Ishikawa (cell line): ENCODE measurements at regions not wholly inside any gene's neighbourhood (a gene's known extent, or its start where the extent isn't known, plus 50 kb on each side); places are given as distances from the start of the nearest gene placed in this dataset.

Source experiments
- CEBPB ChIP-seq: IDR thresholded peaks from 2 replicates; pipeline ENCODE4 v1.6.1; 2012
- CREB1 ChIP-seq: IDR thresholded peaks from 2 replicates; pipeline ENCODE4 v1.6.1; 2012; ENCODE audit warnings: low read depth
- EGR1 ChIP-seq: IDR thresholded peaks from 2 replicates; pipeline ENCODE4 v1.6.1; 2012
- EP300 ChIP-seq: IDR thresholded peaks from 2 replicates; pipeline ENCODE4 v1.6.1; 2012; ENCODE audit warnings: borderline replicate concordance
- FOXM1 ChIP-seq: IDR thresholded peaks from 2 replicates; pipeline ENCODE4 v1.6.1; 2012; ENCODE audit warnings: low read depth, borderline replicate concordance
- MAX ChIP-seq: IDR thresholded peaks from 2 replicates; pipeline ENCODE4 v1.6.1; 2012
- NFIC ChIP-seq: IDR thresholded peaks from 2 replicates; pipeline ENCODE4 v1.6.1; 2012
- RAD21 ChIP-seq: IDR thresholded peaks from 2 replicates; pipeline ENCODE4 v1.6.1; 2012; ENCODE audit warnings: low read depth
- REST ChIP-seq: IDR thresholded peaks from 2 replicates; pipeline ENCODE4 v1.6.1; 2012; ENCODE audit warnings: low read depth, mild to moderate bottlenecking
- TAF1 ChIP-seq: IDR thresholded peaks from 2 replicates; pipeline ENCODE4 v1.6.1; 2012; ENCODE audit warnings: low read depth, mild to moderate bottlenecking
- TCF12 ChIP-seq: IDR thresholded peaks from 2 replicates; pipeline ENCODE4 v1.6.1; 2012; ENCODE audit warnings: low read depth
- TEAD4 ChIP-seq: IDR thresholded peaks from 2 replicates; pipeline ENCODE4 v1.6.1; 2012
- YY1 ChIP-seq: IDR thresholded peaks from 2 replicates; pipeline ENCODE4 v1.6.1; 2012; ENCODE audit warnings: low read depth
- ZBTB7A ChIP-seq: IDR thresholded peaks from 2 replicates; pipeline ENCODE4 v1.6.1; 2012; ENCODE audit warnings: low read depth
- TF ChIP-seq, protein P1 (sequence below): IDR thresholded peaks from 2 replicates; pipeline ENCODE4 v1.6.1; 2012

DNA sequence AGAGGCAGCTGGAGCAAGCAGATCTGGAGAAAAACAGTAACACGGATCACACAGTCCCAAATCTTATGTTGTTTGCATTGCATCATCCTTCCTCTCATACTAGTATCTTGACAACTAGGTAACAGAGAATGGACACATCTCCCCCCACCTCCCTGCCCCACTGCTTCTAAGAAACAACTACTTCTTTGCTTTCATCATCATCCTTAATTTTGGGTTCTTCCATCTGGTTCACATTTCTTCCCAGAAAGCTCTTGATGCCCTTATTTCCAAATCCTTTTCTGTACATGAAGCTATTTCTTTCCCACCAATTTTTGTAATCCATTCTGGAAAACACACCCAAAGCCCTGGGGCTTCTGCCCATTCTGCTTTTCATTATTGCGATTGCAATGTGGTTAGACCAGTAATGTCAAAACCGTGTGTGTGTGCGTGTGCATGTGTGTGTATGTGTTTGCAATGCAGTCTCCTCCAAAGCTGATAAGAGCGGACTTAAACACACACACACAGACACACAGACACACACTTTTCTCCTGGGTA, 254.7 kb upstream of the SLC30A5 start:
- TF ChIP-seq MAX (no peak), RAD21 (no peak), EGR1 (no peak), EP300 (no peak), YY1 (no peak), TEAD4 (no peak), ZBTB7A (no peak), REST (no peak), CREB1 (no peak), TCF12 (no peak)

- TF ChIP-seq, protein P1, sequence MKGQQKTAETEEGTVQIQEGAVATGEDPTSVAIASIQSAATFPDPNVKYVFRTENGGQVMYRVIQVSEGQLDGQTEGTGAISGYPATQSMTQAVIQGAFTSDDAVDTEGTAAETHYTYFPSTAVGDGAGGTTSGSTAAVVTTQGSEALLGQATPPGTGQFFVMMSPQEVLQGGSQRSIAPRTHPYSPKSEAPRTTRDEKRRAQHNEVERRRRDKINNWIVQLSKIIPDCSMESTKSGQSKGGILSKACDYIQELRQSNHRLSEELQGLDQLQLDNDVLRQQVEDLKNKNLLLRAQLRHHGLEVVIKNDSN = no peak
- TF ChIP-seq TEAD4 (no peak), REST (no peak), YY1 (no peak), TAF1 (no peak), RAD21 (no peak), EGR1 (no peak), CEBPB (no peak), ZBTB7A (no peak), FOXM1 (no peak), MAX (no peak), CREB1 (no peak), TCF12 (no peak), NFIC (no peak)
Measured at GRCh38 chr5:68843624-68844364, 250.0 kb upstream of the SLC30A5 start.

- TF ChIP-seq EP300 (no peak), REST (no peak), MAX (no peak), RAD21 (no peak), CREB1 (no peak), YY1 (no peak), EGR1 (no peak), CEBPB (no peak), NFIC (no peak), FOXM1 (no peak), TCF12 (no peak), TAF1 (no peak), ZBTB7A (no peak), TEAD4 (no peak)
- TF ChIP-seq, protein P1 = no peak
Measured at GRCh38 chr5:68845131-68845530, 248.7 kb upstream of the SLC30A5 start.

- no peak for TF ChIP-seq TAF1
- no peak for TF ChIP-seq ZBTB7A
- TF ChIP-seq CREB1 = no peak
- TF ChIP-seq EP300 = no peak
- no peak for TF ChIP-seq CEBPB
- TF ChIP-seq, protein P1 = no peak
- TF ChIP-seq TEAD4 = no peak
- no peak for TF ChIP-seq TCF12
- no peak for TF ChIP-seq MAX
- TF ChIP-seq RAD21 = no peak
- TF ChIP-seq YY1 = no peak
- TF ChIP-seq REST = no peak
- no peak for TF ChIP-seq NFIC
- TF ChIP-seq FOXM1 = no peak
- TF ChIP-seq EGR1 = no peak
Measured at GRCh38 chr5:68846828-68847227, 247.0 kb upstream of the SLC30A5 start.
